ENCODE measurements at regions not wholly inside any gene's neighbourhood (a gene's known extent, or its start where the extent isn't known, plus 50 kb on each side); places are given as distances from the start of the nearest gene placed in this dataset.

DNA sequence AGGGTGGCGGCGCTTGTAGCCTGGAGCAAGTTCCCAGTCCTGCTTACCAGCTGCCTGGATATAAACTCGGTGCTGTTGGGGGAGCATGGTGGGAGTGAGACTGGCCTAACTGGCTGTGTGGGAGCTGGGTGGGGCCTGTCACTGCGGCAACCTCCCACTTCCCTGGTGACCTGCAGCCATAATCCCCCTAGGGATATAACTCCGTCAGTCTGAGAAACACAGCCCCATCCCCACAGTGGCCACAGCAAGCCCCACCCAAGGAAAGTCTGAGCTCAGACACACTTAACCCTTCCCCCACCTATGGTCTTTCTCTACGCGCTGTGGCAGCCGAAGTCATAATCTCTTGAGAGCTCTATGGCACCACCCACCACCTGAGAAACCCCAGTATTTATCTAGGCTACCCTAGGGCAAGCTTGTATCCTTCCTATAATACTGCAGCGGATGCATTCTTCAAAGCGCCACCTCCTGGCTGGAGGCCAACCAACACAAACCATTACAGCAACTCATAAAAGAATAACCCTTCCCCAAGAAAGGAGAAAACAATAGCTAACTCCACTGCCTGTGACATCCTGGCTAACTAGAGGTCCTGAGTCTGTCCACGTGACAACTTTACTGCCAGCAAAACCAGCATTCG, 57.4 kb downstream of the ZNF648 start:
- TF ChIP-seq, protein P1, sequence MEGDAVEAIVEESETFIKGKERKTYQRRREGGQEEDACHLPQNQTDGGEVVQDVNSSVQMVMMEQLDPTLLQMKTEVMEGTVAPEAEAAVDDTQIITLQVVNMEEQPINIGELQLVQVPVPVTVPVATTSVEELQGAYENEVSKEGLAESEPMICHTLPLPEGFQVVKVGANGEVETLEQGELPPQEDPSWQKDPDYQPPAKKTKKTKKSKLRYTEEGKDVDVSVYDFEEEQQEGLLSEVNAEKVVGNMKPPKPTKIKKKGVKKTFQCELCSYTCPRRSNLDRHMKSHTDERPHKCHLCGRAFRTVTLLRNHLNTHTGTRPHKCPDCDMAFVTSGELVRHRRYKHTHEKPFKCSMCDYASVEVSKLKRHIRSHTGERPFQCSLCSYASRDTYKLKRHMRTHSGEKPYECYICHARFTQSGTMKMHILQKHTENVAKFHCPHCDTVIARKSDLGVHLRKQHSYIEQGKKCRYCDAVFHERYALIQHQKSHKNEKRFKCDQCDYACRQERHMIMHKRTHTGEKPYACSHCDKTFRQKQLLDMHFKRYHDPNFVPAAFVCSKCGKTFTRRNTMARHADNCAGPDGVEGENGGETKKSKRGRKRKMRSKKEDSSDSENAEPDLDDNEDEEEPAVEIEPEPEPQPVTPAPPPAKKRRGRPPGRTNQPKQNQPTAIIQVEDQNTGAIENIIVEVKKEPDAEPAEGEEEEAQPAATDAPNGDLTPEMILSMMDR (IDR thresholded peaks at IDR 0.05) = no peak
- TF ChIP-seq POLR2A (IDR thresholded peaks at IDR 0.05) = no peak
